ENCODE measurements at regions not wholly inside any gene's neighbourhood (a gene's known extent, or its start where the extent isn't known, plus 50 kb on each side); places are given as distances from the start of the nearest gene placed in this dataset.
"Not testable (repeated sequence)": the region's sequence is repeated elsewhere in the genome, so short reads cannot be mapped to it uniquely, and the experiment has no call there.

DNA sequence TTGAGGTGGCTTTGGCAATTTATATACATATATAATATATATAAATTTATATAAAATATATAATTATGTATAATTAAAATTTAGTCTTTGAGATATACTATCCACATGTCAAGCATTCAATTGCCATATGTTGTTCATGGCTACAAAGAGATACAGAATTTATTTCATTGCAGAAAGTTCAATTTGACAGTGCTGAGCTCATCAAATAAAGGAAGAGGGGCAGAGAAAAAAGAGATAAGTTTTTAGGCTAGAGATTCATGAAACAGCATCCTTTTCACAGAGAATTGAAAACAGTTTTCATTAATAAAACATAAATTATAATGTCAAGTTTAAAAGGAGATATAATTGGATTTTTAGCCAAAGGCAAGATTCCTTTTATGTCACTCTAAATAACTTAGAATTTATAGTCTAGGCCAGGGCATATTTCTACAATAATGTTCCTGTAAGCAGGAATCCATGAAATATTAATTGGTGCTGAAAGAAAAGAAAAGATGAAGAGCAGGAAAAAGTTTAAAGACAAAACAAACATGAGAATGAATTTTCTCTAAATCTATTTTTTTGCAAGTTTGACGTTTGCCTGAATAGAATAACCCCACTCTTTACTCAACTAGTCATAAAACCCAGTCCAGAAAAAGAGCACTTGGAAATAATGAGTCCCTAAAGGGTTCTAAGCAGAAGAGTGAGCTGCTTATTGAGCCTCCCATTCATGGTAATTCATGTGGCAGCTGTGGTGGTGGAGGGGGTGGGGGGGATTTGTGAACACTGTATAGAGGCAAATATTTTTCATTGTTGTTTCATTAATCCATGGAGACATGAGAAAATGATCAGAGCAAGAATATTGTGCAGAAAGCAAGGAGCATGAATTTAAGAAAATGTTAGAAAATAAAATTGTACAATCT, 1279.5 kb downstream of the CDH12 start:
- DNase-seq, result peak; percentile 41 to 67
- Histone ChIP-seq H3K36me3 (no peaks in the 10 kb centered on the region), H3K4me1 (peaks cover 13% of the 10 kb centered on the region; the same call in 1 of the 2 replicates), H3K27me3 (no peaks in the 10 kb centered on the region), H3K9me3 (replicated peaks) (no peaks in the 10 kb centered on the region), H3K27ac (peak overlapping the region; percentile 90), H3K4me3 (peak overlapping the region; percentile 51)

DNA sequence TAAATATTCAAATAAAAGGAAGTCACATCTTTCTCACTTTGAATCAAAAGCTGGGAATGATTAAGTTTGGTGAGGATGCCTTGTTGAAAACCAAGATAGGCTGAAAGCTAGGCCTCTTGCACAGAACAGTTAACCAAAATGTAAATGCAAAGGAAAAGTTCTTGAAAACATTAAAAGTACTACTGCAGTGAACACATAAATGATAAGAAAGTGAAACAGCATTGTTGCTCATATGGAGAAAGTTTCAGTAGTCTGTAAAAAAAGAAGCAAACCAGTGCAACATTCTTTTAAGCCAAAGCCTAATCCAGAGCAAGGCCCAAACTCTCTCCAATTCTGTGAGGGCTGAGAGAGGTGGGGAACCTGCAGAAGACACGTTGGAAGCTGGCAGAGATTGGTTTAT, 1281.9 kb downstream of the CDH12 start:
- not testable (repeated sequence) for H3K27ac ChIP-seq; H3K4me3 ChIP-seq; H3K9me3 ChIP-seq (replicated peaks); DNase-seq; H3K36me3 ChIP-seq; H3K27me3 ChIP-seq
- peaks cover 13% of the 10 kb centered on the region; the same call in 1 of the 2 replicates for H3K4me1 ChIP-seq

DNA sequence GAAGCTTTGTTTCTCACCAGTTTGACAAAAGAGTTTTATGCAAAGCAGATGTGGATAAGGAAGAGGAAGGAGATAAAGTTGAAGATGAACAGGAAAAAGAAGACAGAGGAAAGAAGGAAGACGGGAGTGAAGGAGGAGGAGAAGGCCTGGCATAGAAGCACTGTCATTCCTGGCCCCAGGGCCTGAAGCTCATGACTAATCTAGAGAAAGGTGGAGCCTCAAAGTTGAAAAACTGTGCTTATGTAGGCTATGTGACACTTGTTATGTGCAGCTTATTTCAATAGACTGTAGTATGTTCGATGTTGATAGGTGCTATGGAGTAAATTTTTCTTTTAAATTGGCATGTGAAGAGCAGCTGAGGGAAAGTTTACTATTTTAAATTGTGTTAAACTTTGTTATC, 1294.0 kb downstream of the CDH12 start:
- not testable (repeated sequence) for H3K27me3 ChIP-seq; DNase-seq; H3K4me3 ChIP-seq; H3K9me3 ChIP-seq (replicated peaks); H3K27ac ChIP-seq; H3K36me3 ChIP-seq; H3K4me1 ChIP-seq

DNA sequence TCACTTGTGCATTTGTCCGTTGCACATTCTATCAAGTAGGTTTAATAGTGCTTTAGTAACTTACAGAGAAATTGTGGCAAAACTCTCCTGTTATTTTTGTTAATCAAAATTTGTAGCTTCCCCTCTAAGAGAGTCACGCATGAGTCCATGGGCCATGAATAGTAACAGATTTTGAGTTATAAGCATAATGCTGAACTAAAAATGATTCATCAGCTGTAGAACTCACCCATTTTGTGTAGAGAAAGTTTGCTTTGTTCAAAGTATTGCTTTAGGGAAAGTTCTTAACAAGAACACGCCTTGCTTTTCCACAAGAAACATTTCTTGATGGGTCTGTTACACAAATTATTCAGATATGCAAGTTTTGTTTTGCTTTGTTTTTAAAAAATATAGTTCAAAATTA, 1300.9 kb downstream of the CDH12 start:
- not testable (repeated sequence) for DNase-seq; H3K27ac ChIP-seq; H3K27me3 ChIP-seq; H3K36me3 ChIP-seq; H3K4me3 ChIP-seq; H3K4me1 ChIP-seq; H3K9me3 ChIP-seq (replicated peaks)

DNA sequence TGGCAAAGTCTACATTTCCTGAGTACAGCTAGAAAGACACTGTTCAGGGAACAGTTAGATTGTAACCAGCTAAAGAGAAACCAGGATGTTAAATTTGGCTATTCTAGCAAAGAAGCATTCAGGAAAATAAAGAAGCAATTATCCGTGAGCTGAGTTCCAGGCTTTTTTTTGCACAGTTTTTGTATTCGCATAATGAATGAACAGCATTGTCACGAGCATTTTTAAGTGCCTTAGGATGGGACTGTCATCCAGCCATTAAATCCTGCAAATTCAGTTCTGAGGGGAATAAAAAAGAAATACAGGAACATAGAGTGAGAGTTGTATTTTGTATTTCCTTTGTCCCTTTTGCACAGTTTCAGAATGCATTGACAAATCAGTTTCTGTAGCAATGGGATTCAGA, 1302.2 kb downstream of the CDH12 start:
- not testable (repeated sequence) for H3K36me3 ChIP-seq; DNase-seq; H3K4me3 ChIP-seq; H3K9me3 ChIP-seq (replicated peaks); H3K27me3 ChIP-seq; H3K27ac ChIP-seq; H3K4me1 ChIP-seq

DNA sequence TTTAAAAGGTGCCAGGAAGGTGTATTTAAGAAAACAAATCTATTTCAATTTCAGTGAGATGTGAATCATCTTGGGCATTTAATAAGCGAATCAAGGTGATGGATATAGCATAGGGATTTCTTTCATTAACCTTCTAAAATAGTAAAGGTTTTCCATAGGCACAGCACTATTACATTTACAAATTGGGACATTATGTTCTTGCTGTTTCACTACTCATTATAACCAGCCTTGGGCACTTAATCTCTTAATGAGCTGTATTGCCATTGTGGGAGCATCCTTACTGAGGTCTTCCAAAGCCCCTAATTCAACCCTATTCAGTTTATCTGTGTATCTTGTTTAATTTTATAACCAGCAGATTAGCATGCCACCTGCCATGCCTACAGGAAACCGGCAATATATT, 1305.5 kb downstream of the CDH12 start:
- not testable (repeated sequence) for H3K27me3 ChIP-seq; DNase-seq; H3K4me1 ChIP-seq; H3K4me3 ChIP-seq; H3K27ac ChIP-seq; H3K36me3 ChIP-seq; H3K9me3 ChIP-seq (replicated peaks)

DNA sequence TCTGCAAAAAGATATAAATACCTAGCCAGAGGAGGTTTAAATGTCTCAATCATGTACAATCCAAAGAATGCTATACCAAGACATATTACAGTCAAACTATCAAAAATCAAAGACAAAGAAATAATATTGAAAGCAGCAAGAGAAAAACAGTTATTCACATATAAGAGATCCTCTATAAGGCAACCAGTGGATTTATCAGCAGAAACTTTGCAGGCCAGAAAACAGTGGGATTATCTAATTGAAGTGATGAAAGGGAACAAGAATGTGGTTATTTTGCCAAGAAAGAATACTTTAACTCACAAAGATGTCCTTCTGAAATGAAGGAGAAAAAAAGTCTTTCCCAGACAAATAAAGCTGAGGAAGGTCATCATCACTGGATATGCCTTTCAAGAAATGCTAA, 1318.0 kb downstream of the CDH12 start:
- H3K27me3 ChIP-seq; H3K27ac ChIP-seq; H3K9me3 ChIP-seq (replicated peaks); H3K4me1 ChIP-seq; H3K36me3 ChIP-seq; DNase-seq; H3K4me3 ChIP-seq: not testable (repeated sequence)

DNA sequence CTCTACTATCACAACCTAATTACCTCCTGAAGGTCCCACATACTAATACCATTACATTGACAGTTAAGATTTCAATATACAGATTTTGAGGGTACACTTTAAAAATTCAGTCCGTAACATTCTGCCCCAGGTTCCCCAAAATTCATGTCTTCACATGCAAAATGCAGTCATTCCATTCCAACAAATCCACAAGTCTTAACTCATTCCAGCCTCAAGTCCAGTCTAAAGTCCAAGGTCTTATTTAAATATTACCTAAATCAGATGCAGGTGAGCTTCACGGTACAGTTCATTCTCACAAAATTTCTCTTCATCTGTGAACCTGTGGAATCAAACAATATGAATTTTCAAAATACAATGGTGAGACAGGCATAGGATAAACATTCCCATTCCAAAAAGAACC, 1332.0 kb downstream of the CDH12 start:
- H3K27me3 ChIP-seq; H3K27ac ChIP-seq; H3K9me3 ChIP-seq (replicated peaks); H3K36me3 ChIP-seq; H3K4me1 ChIP-seq; DNase-seq; H3K4me3 ChIP-seq: not testable (repeated sequence)

DNA sequence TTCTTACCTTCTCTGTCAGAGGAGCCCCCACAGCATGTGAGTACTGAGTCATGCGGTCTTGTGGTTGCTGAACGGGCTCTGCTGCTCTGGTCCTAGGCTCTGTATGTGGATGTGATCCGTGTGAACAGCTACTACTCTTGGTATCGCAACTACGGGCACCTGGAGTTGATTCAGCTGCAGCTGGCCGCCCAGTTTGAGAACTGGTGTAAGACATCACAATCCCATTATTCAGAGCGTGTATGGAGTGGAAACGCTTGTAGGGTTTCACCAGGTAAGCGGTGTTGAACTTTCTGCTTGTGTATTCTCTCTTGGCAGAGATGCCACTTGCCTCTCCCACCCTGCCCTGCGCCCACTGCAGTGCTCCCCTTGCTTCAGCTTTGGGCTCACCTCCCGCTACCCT, 1356.2 kb downstream of the CDH12 start:
- not testable (repeated sequence) for H3K27ac ChIP-seq; DNase-seq; H3K4me1 ChIP-seq; H3K36me3 ChIP-seq; H3K27me3 ChIP-seq; H3K9me3 ChIP-seq (replicated peaks); H3K4me3 ChIP-seq

DNA sequence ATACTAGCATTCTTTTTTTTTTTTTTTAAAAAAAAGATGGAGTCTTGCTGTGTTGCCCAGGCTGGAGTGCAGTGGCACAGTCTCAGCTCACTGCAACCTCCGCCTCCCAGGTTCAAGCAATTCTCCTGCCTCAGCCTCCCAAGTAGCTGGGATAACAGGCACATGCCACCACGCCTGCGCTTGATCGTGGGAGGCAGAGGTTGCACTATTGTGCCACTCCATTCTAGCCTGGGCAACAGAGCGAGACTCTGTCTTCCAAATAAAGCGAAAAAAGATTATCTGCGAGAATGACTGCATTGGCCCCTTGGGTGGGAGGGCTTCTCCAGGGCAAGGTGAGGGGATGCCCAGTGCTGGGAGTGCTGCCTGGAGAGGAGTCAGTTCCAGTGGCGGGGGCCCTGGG, 1357.1 kb downstream of the CDH12 start:
- H3K4me3 ChIP-seq; H3K27ac ChIP-seq; H3K9me3 ChIP-seq (replicated peaks); H3K4me1 ChIP-seq; DNase-seq; H3K27me3 ChIP-seq; H3K36me3 ChIP-seq: not testable (repeated sequence)

DNA sequence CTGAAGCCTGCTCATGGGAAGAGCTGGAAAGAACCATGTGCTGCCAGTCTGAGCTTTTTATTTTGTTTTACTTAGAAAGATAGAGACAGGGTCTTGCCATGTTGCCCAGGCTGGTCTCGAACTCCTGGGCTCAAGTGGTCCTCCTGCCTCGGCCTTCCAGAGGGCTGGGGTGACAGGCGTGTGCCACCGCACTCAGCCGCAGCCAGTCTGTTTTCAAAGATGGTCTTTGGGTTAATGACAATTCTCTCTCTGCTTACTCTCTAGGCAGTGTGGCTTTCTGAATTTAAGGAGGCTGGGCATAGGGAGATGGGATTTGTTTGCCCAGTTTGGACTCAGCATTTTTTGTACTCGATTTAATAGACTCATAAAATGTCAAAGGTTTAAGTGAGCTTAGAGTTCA, 1357.9 kb downstream of the CDH12 start:
- not testable (repeated sequence) for H3K27ac ChIP-seq

DNA sequence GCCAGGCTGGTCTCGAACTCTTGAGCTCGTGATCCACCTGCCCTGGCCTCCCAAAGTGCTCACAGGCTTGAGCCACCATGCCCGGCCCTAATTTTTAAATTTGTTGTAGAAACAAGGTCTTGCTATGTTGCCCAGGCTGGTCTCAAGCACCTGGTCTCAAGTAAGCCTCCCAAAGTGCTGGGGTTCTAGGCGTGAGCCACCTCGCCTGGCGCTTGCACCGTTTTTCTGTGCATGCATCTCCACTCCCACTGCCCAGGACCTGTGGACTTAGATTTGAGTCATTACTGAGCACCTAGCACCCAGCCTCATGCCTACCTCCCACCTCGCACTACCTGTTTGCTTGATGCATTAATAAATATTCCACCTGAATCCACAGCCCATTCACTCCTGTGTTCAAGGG, 1359.1 kb downstream of the CDH12 start:
- H3K36me3 ChIP-seq; DNase-seq; H3K27ac ChIP-seq; H3K9me3 ChIP-seq (replicated peaks); H3K27me3 ChIP-seq; H3K4me3 ChIP-seq; H3K4me1 ChIP-seq: not testable (repeated sequence)

More for the DNA sequence above, 1357.9 kb downstream of the CDH12 start:
- H3K4me1 ChIP-seq; DNase-seq; H3K27me3 ChIP-seq; H3K36me3 ChIP-seq; H3K9me3 ChIP-seq (replicated peaks); H3K4me3 ChIP-seq: not testable (repeated sequence)

DNA sequence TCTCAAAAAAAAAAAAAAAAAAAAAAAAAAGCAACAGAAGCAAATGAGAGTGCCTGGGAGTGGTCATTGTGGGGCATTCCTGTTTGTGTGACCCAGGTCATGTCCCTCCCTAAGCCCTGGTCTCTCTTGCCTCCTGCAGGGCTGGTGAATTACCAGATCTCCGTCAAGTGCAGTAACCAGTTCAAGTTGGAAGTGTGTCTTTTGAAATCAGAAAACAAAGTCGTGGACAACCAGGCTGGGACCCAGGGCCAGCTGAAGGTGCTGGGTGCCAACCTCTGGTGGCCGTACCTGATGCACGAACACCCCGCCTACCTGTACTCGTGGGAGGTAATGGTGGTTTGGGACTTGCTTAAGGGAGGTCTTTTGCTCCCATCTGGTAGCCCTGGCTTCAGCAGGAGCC, 1362.0 kb downstream of the CDH12 start:
- not testable (repeated sequence) for H3K4me1 ChIP-seq; H3K36me3 ChIP-seq; H3K9me3 ChIP-seq (replicated peaks); H3K27me3 ChIP-seq; H3K4me3 ChIP-seq; DNase-seq; H3K27ac ChIP-seq

DNA sequence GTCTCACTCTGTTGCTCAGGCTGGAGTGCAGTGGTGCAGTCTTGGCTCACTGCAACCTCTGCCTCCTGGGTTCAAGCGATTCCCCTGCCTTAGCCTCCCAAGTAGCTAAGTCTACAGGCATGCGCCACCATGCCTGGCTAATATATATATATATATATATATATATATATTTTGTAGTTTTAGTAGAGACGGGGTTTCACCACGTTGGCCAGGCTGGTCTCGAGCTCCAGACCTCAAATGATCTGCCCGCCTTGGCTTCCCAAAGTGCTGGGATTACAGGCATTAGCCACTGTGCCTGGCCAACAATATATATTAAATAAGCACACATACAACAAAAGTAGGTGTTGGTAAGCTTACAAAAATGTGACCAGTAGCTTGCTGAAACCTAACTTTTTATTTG, 1364.3 kb downstream of the CDH12 start:
- H3K4me3 ChIP-seq; DNase-seq; H3K4me1 ChIP-seq; H3K27me3 ChIP-seq; H3K36me3 ChIP-seq; H3K27ac ChIP-seq; H3K9me3 ChIP-seq (replicated peaks): not testable (repeated sequence)

DNA sequence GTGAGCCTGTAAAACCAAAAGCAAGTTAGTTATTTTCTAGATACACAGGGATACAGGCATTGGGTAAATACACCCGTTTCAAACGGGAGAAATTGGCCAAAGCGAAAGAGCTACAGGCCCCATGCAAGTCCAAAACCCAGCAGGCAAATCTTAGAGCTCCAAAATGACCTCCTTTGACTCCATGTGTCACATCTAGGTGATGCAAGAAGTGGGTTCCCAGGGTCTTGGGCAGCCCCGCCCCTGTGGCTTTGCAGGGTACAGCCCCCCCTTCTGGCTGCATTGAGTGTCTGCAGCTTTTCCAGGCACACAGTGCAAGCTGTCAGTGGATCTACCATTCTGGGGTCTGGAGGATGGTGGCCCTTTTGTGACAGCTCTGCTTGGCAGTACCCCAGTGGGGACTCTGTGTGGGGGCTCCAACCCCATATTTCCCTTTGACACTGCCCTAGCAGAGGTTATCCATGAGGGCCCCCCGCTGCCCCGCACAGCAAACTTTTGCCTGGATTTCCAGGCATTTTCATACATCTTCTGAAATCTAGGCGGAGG, 1367.6 kb downstream of the CDH12 start:
- not testable (repeated sequence) for H3K4me1 ChIP-seq; H3K9me3 ChIP-seq (replicated peaks)
- peak; percentile 56 to 71 for DNase-seq

DNA sequence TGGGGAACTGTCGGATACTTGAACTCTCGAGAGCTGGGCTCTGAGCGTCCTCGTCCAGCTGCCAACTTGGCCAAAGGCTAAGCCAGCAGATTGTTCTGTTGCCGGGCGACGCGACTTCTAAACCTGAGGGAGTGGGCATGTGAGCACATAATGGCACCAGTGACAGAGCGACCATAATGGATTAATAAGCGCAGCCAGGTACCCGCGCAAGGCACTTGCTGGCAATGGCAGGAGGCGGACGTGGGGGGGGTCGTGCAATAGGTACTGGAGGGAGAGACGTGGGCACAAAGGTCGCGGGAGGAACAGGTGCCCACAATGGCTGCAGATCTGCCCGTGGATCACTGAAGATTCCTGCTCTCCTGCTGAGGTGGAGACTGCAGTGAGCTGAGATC, 1368.7 kb downstream of the CDH12 start:
- not testable (repeated sequence) for H3K4me3 ChIP-seq; H3K36me3 ChIP-seq; DNase-seq; H3K4me1 ChIP-seq; H3K27me3 ChIP-seq; H3K9me3 ChIP-seq (replicated peaks); H3K27ac ChIP-seq

More for the DNA sequence above, 1367.6 kb downstream of the CDH12 start:
- not testable (repeated sequence) for H3K27ac ChIP-seq, H3K36me3 ChIP-seq, H3K4me3 ChIP-seq, H3K27me3 ChIP-seq

Data from SJCRH30 (cell line).